Muscle of leg (tissue), 3 donors: ENCODE measurements at regions not wholly inside any gene's neighbourhood (a gene's known extent, or its start where the extent isn't known, plus 50 kb on each side); places are given as distances from the start of the nearest gene placed in this dataset.

Experiments
- DNase-seq: peaks from one replicate; pipeline ENCODE4 v3.0.0; 2013
- H3K27ac ChIP-seq: one replicate; pipeline ENCODE4 v1.5.1; 2013; ENCODE audit warnings: mild to moderate bottlenecking, low read length, control low read depth
- H3K27me3 ChIP-seq: one replicate; pipeline ENCODE4 v1.6.1; 2013; ENCODE audit warnings: low read length; ENCODE audit not compliant: control insufficient read depth, insufficient read depth
- H3K36me3 ChIP-seq: one replicate; pipeline ENCODE4 v1.6.1; 2013; ENCODE audit warnings: low read length; ENCODE audit not compliant: control insufficient read depth, insufficient read depth
- H3K4me1 ChIP-seq: one replicate; pipeline ENCODE4 v1.6.1; 2013; ENCODE audit warnings: low read length; ENCODE audit not compliant: control insufficient read depth, insufficient read depth
- H3K4me3 ChIP-seq: one replicate; pipeline ENCODE4 v1.5.1; 2013; ENCODE audit warnings: low read length, control low read depth
- H3K9me3 ChIP-seq: replicated peaks from 2 replicates; pipeline ENCODE4 v1.6.1; 2013; ENCODE audit warnings: low read depth, low read length; ENCODE audit not compliant: control insufficient read depth
- WGBS: methylation state at CpG from one replicate; pipeline ENCODE4 v1.1.5; 2013; ENCODE audit warnings: missing lambda C conversion rate; ENCODE audit not compliant: insufficient coverage; 5-methylcytosine and 5-hydroxymethylcytosine counted together

DNA sequence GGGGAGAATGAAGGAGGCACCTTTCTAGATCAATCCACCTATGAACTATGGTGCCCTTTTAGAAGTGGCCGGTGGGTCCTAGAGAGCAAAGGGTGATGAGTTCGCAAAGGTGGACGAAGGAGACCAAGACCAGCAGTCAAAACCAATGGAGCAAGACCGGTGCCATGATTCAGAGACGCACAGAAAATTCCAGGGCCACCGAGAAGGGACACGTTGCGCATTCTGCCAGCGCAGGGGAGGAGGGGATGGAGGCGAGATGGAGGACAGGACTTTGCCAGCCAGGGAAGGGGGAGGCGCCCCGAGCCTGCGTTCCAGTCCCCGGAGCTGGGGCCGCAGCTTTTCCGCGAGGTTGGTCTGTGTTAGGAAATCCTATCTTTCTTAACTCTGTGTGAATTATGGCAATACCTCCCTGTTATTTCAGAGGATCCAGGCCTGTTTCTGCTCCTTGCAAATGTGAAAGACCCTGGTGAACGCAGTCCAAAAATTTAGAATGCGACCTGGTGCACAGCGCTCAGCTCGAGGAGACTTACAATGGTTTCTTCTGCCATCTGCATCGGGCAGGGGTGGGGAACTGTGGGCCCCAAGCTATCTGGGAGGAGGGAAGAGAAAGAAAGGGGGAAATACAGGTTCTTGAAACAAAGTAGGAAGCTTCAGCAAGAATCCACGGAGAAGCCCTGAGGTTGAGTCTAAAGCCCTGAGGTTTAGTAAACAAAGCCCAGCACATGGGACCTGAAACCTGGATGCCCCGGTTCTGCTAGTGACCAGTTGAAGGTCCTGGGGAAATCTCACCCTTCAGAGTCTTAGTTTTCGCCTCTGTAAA lies 129.4 kb downstream of the MRPS6 start:
- peak overlapping the region; percentile 43 for H3K4me3 ChIP-seq
- peaks cover 3% of the 10 kb centered on the region for H3K27me3 ChIP-seq
- peak overlapping the region; percentile 60 for H3K27ac ChIP-seq
- no peaks in the 10 kb centered on the region for H3K9me3 ChIP-seq
- H3K4me1 ChIP-seq: peaks cover 32% of the 10 kb centered on the region
- DNase-seq: peak; percentile 36
- 39% methylated on average over 20 of the region's 25 CpGs for WGBS
- H3K36me3 ChIP-seq: no peaks in the 10 kb centered on the region

DNA sequence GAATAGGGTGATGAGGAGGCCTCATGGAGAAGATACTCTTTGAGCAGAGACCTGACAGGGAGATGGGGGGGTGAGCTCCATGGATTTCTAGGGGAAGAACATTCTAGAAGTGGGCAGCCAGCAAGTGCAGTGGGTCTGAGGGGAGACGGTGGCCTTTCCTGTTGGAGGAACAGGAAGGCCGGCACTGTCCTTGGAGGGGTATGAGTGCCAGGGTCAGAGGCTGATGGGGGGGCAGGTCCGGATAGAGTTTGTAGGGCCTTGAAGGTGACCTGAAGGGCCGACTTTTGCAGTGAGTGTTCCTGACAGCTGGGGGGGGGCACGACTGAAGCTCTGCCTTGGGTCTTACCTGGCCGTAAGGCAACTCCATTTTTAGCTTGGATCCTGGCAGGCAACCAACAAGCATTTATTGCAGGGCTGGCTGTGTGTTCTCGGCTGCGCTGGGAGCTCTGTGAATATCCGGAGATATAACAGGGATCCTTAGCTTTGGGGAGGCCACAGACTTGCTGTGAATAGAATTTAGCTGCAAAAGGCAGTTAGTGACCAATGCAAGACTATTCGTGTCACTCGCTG lies 130.6 kb downstream of the MRPS6 start:
- 51% methylated on average over 10 of the region's 11 CpGs for WGBS
- H3K36me3 ChIP-seq: no peaks in the 10 kb centered on the region
- peak; percentile 32 for DNase-seq
- no peak overlapping the region for H3K27ac ChIP-seq
- peaks cover 32% of the 10 kb centered on the region for H3K4me1 ChIP-seq
- peaks cover 3% of the 10 kb centered on the region for H3K27me3 ChIP-seq
- no peaks in the 10 kb centered on the region for H3K9me3 ChIP-seq
- no peak overlapping the region for H3K4me3 ChIP-seq

DNA sequence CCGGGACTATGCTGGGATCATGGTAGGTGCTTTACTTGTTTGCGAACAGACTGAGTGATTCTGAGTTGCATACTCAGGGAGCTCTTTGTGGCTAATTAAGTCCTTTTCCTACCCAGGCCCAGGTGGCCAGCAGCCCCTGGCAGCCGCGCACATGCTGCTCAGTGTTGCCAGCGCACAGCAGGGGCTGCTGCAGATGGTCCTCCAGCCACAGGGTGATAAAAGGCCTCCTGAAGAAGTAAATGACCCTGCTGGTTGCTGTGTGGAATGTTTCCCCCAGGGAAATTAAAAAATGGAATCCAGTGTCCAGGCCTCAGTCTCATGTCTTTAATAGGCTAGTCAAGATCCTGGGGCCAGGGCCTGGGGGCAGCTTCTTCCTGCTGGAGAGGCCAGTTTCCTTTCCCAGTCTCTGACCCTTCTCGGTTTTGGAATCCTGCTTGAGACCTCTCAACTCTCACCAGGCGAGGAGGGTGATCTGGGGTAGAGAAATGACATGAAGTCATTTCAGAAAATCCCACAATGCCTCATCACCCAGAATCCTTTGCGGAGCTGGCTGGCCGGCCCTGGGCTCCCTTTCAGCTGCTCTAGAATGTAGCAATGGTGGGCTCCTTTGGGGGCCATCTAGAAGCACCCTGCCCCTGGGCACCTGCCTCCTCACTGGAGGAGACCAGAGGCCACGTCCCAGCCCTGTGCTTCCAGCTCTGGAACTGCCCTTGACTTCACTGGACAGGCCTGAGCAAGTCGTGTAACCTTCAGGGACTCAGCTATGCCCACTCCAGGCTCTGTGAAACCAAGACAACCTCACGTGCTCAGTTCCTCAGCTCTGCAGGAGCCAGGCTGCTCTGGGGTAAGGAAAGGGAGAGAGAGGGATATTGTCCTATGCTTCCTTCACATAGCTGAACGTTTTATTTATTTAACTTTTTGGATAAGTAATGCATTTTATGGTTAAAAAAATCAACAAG lies 131.4 kb downstream of the MRPS6 start:
- Histone ChIP-seq H3K4me3 (no peak overlapping the region), H3K36me3 (no peaks in the 10 kb centered on the region), H3K27me3 (peaks cover 3% of the 10 kb centered on the region), H3K9me3 (no peaks in the 10 kb centered on the region), H3K27ac (no peak overlapping the region), H3K4me1 (peaks cover 32% of the 10 kb centered on the region)
- WGBS: 81% methylated on average over 5 of the region's 13 CpGs
- peak; percentile 22 for DNase-seq

DNA sequence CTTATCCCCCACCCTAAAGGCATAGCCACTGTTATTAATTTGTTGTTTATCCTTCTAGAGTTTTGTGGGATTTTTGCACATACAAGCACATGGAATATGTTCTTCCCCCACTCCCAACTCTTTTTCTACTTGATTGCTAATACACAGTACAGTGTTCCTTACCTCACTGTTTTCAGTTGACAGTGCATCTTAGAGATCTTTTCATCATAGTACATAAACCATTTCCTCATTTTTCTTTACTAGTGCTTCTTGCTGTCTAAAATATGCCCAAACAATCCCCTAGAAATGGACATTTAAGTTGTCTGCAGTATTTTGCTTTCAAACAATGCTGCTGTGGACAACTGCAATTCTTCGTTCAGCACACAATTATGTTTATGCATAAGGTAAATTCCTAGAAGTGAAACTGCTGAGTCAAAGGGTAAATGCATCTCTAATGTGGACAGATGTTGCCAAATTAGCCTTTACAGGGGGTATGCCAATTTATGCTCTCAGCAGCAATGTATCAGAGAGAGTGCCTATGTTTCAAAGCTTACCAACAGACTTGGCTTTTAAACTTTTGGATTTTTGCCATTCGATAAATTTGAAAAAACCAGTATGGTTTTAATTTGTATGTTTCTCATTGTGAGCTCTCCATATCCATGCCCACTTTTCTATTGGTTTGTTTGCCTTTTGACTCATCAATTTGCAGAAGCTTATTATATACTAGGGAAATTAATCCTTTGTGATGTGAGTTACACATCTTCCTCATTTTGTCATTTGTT lies 132.6 kb downstream of the MRPS6 start:
- Histone ChIP-seq H3K27me3 (peaks cover 3% of the 10 kb centered on the region), H3K9me3 (no peaks in the 10 kb centered on the region), H3K4me3 (no peak overlapping the region), H3K27ac (no peak overlapping the region), H3K36me3 (no peaks in the 10 kb centered on the region), H3K4me1 (peaks cover 32% of the 10 kb centered on the region)
- WGBS: no CpG with 5 or more reads among the region's 2 CpGs
- no peak for DNase-seq

DNA sequence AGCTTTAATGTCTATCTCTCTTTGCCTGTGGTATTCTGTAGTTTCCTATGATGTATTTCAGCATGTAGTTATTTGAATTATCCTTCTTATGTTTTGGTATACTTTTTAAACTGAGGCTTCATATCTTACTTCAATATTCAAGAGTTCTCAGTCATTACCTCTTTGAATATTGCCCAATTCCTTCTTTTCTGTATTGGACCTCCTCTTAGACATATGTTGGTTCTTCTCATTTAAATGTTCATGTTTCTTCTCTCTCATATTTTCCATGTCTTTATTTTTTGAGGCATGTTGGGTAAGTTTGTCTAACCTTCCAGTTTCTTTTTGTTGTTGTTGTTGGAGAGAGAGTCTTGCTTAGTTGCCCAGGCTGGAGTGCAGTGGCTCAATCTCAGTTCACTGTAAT lies 140.6 kb downstream of the MRPS6 start:
- no peaks in the 10 kb centered on the region for H3K36me3 ChIP-seq
- DNase-seq: no peak

DNA sequence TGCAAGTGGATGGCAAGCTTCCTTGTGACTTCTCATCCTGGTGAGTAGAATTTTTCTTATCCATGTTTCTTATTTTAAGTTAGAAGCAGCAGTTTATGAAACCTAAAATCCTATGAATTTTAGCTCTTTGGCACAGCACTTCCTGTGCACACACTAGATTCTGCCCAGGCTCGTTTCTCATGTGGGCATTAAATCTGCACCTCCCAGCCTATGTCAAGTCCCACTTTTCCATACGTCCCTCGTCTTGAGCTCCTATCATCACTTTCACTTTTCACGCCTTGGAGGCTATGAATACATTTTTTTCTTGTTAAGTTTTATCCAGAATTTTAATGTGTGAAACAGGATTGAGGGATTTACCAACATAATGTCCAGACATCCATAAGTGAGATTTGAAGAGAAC lies 142.1 kb downstream of the MRPS6 start:
- DNase-seq: no peak
- Histone ChIP-seq H3K36me3 (no peaks in the 10 kb centered on the region), H3K4me1 (peaks cover 6% of the 10 kb centered on the region), H3K27ac (no peak overlapping the region), H3K4me3 (no peak overlapping the region), H3K27me3 (no peaks in the 10 kb centered on the region), H3K9me3 (peaks cover 7% of the 10 kb centered on the region)
- WGBS: 0% methylated on average over 1 of the region's 4 CpGs

More for the DNA sequence above, 140.6 kb downstream of the MRPS6 start:
- Histone ChIP-seq H3K27ac (no peak overlapping the region), H3K27me3 (no peaks in the 10 kb centered on the region), H3K9me3 (peaks cover 7% of the 10 kb centered on the region), H3K4me3 (no peak overlapping the region), H3K4me1 (peaks cover 6% of the 10 kb centered on the region)

DNA sequence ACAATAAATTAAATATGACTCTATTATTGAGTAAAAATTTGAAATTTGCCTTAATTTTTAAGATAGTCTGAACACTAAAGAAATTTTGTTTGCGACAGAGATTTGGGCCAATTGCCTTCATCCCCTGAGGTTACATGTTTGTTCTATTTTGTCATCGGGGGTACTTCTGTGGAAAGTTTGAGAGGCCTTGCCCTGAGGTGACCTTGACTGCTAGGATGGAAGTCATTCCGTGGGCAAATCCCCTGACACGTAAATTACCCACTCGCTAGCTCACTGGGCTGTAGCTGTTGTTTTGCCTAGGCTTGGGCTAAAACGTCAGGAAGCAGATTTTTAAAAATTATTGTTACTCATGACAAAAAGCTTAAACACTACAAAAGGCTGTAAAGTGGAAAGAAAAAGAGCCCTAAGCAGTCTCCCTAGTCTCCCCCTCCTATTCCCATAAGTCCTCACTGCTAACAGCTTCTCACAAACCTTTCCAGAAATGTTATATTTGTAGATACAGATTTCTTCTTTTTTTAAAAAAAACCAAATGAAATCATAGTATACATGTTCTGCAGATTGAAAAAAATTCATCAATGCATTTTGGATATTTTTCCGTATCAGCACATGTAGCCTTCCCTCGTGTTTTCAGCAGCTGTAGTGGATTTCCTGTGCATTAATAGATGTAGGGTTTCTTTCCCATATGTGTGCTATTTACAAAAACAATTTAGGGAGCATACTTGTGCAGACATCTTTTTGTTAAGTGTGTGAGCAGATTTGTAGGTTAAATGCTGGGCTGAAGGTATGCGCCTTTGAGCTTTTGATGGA lies 142.7 kb downstream of the MRPS6 start:
- H3K4me1 ChIP-seq: peaks cover 6% of the 10 kb centered on the region
- peaks cover 7% of the 10 kb centered on the region for H3K9me3 ChIP-seq
- WGBS: 24% methylated on average over 2 of the region's 9 CpGs
- peak; percentile 72 for DNase-seq
- no peaks in the 10 kb centered on the region for H3K36me3 ChIP-seq
- H3K27ac ChIP-seq: peak overlapping the region; percentile 47
- no peak overlapping the region for H3K4me3 ChIP-seq
- no peaks in the 10 kb centered on the region for H3K27me3 ChIP-seq

DNA sequence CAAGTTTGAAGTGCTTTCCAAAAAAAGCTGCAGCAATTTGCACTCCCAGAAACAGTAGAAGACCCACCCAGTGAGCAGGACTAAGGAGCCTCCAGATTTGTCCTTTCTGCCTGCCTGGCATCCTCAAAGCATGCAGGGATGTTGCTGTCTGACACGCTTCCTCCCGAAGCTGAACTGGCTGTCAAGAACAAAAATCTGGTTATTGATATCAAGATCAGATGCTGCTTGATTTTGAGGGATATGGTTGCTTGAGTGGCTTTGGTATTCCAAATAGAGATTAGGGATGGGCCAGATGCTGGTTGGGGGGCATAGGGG lies 143.3 kb downstream of the MRPS6 start:
- no peaks in the 10 kb centered on the region for H3K36me3 ChIP-seq
- no peak for DNase-seq
- no peaks in the 10 kb centered on the region for H3K27me3 ChIP-seq
- peaks cover 6% of the 10 kb centered on the region for H3K4me1 ChIP-seq
- peaks cover 7% of the 10 kb centered on the region for H3K9me3 ChIP-seq
- H3K27ac ChIP-seq: no peak overlapping the region
- no peak overlapping the region for H3K4me3 ChIP-seq
- WGBS: 20% methylated on average over 2 of the region's 2 CpGs

DNA sequence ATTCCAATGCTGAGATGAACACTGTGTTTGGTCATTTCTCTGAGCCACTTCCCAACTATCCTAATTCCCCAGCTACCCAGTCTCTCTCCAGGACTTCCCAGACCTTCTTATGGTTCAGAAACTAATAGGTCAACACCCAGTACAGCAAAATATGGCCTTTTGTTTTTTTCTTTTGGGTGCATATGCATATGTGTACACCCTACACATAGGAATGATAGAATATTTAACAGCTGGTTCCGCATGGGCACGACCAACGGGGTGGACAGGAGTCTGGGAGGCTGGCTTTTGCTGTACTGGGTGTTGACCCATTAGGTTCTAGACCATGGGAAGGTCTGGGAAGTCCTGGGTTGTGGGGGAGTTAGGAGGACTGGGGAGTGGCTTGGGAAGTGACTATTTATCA lies 143.9 kb downstream of the MRPS6 start:
- H3K27ac ChIP-seq: no peak overlapping the region
- no peaks in the 10 kb centered on the region for H3K27me3 ChIP-seq
- H3K36me3 ChIP-seq: no peaks in the 10 kb centered on the region
- WGBS: no CpG with 5 or more reads among the region's 3 CpGs
- no peak for DNase-seq
- H3K9me3 ChIP-seq: peaks cover 7% of the 10 kb centered on the region
- peaks cover 6% of the 10 kb centered on the region for H3K4me1 ChIP-seq
- H3K4me3 ChIP-seq: no peak overlapping the region
